ENCODE measurements at regions not wholly inside any gene's neighbourhood (a gene's known extent, or its start where the extent isn't known, plus 50 kb on each side); places are given as distances from the start of the nearest gene placed in this dataset.

- no peaks in the 10 kb centered on the region for H3K9me3 ChIP-seq (replicated peaks)
- H3K4me3 ChIP-seq, result no peak overlapping the region
- intact Hi-C loops (cut with micrococcal nuclease), result no loop called here
- H3K27me3 ChIP-seq (ENCODE audit: low read depth), result no peaks in the 10 kb centered on the region
- DNase-seq, result no peak
- H3K36me3 ChIP-seq, result no peaks in the 10 kb centered on the region
- no peaks in the 10 kb centered on the region for H3K4me1 ChIP-seq
- TF ChIP-seq, protein P1, sequence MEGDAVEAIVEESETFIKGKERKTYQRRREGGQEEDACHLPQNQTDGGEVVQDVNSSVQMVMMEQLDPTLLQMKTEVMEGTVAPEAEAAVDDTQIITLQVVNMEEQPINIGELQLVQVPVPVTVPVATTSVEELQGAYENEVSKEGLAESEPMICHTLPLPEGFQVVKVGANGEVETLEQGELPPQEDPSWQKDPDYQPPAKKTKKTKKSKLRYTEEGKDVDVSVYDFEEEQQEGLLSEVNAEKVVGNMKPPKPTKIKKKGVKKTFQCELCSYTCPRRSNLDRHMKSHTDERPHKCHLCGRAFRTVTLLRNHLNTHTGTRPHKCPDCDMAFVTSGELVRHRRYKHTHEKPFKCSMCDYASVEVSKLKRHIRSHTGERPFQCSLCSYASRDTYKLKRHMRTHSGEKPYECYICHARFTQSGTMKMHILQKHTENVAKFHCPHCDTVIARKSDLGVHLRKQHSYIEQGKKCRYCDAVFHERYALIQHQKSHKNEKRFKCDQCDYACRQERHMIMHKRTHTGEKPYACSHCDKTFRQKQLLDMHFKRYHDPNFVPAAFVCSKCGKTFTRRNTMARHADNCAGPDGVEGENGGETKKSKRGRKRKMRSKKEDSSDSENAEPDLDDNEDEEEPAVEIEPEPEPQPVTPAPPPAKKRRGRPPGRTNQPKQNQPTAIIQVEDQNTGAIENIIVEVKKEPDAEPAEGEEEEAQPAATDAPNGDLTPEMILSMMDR (IDR thresholded peaks at IDR 0.05; ENCODE audit: borderline replicate concordance), result no peak
- H3K27ac ChIP-seq (replicated peaks), result no peak overlapping the region
Measured at GRCh38 chr13:91112924-91113277, 234.6 kb upstream of the MIR17HG start.

DNA sequence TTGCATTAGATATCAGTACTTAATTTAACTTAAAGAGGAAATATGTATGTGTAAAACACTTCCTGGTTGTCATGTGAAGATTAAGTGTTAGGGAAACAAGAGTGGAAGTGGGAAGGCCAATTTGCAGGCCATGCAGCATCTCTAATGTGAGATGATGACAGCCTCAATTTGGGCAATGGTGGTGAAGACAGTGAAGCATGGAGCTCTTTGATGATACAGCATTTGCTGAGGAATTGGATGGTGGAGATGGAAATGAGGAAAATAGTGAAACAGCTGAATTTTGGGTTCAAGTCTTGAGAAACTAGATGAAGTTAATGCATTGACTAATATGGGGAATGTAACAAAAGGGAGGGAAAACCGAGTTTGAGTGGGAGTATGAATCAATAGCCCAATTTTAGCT, 231.7 kb upstream of the MIR17HG start:
- H3K27ac ChIP-seq (replicated peaks), result no peak overlapping the region
- no peaks in the 10 kb centered on the region for H3K36me3 ChIP-seq
- DNase-seq, result no peak
- intact Hi-C loops (cut with micrococcal nuclease), result no loop called here
- H3K27me3 ChIP-seq (ENCODE audit: low read depth), result no peaks in the 10 kb centered on the region
- TF ChIP-seq, protein P1 (IDR thresholded peaks at IDR 0.05; ENCODE audit: borderline replicate concordance), result no peak
- H3K9me3 ChIP-seq (replicated peaks), result no peaks in the 10 kb centered on the region
- H3K4me1 ChIP-seq, result no peaks in the 10 kb centered on the region
- no peak overlapping the region for H3K4me3 ChIP-seq

GRCh38 chr13:91117351-91117750, 230.1 kb upstream of the MIR17HG start:
- intact Hi-C loops (cut with micrococcal nuclease), result no loop called here
- Histone ChIP-seq H3K9me3 (replicated peaks) (no peaks in the 10 kb centered on the region), H3K4me1 (no peaks in the 10 kb centered on the region), H3K27me3 (ENCODE audit: low read depth) (no peaks in the 10 kb centered on the region), H3K4me3 (no peak overlapping the region), H3K36me3 (no peaks in the 10 kb centered on the region), H3K27ac (replicated peaks) (no peak overlapping the region)
- TF ChIP-seq, protein P1 (IDR thresholded peaks at IDR 0.05; ENCODE audit: borderline replicate concordance), result no peak
- no peak for DNase-seq

DNA sequence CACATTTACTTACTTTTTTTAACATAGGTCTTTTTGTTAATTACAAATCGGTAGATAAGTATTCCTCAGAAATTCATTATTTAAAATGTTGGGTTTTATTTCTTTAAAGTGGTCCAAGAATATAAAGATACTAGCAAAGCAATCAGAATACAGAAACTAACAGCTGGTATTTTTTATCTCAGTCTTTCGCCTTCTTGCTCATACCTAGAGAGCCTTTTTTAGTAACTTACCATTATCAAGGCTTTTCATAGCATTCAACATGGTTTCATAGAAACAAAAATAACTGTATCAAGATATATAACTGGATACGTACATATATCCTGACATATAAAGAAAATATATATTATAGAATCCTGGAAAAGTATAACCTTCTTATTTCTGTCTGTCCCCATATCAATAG, 227.8 kb upstream of the MIR17HG start:
- Histone ChIP-seq H3K4me1 (no peaks in the 10 kb centered on the region), H3K9me3 (replicated peaks) (no peaks in the 10 kb centered on the region), H3K27me3 (ENCODE audit: low read depth) (no peaks in the 10 kb centered on the region), H3K36me3 (no peaks in the 10 kb centered on the region), H3K4me3 (no peak overlapping the region), H3K27ac (replicated peaks) (no peak overlapping the region)
- TF ChIP-seq, protein P1 (IDR thresholded peaks at IDR 0.05; ENCODE audit: borderline replicate concordance), result no peak
- no peak for DNase-seq
- intact Hi-C loops (cut with micrococcal nuclease), result no loop called here

- Histone ChIP-seq H3K4me3 (no peak overlapping the region), H3K27me3 (ENCODE audit: low read depth) (no peaks in the 10 kb centered on the region), H3K27ac (replicated peaks) (no peak overlapping the region), H3K4me1 (no peaks in the 10 kb centered on the region), H3K9me3 (replicated peaks) (no peaks in the 10 kb centered on the region), H3K36me3 (no peaks in the 10 kb centered on the region)
- intact Hi-C loops (cut with micrococcal nuclease), result no loop called here
- TF ChIP-seq, protein P1 (IDR thresholded peaks at IDR 0.05; ENCODE audit: borderline replicate concordance), result no peak
- DNase-seq, result no peak
Measured at GRCh38 chr13:91122766-91123165, 224.7 kb upstream of the MIR17HG start.

Data from left ventricle myocardium inferior (tissue), 1 donor.